ENCODE measurements at regions not wholly inside any gene's neighbourhood (a gene's known extent, or its start where the extent isn't known, plus 50 kb on each side); places are given as distances from the start of the nearest gene placed in this dataset.

DNA sequence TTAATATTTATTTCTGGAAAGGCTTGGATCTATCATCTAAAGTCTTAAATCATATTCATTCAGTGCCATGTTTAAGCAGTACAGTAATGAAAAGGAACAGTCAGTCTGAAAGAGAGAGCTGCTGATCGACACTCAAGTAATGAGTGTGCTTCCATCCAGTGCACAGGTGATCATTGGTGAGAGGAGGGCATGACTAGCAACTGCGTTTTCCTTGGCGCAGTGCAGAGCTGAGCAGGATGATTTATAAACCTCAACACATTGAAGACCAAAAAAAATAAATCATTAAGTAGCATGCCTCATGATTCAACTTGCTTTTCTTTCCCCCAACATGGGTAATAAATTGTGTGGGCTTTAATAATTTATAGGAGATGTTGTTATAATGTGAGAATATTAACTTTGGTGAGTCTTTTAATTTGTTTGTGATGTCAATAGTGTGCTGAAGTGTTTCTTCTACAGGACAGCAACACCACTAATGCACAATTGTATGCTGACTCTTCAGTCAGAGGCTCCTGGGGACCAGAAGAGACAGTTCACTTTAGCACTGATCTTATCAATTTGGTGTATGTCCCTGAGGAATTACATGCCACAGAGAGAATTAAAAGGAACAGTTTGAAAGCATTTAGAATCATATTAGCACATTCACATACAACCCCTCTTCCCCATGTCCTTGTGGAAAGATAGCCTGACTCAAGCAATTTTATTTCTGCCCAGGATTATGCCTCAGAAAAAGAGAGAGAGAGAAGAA is 199.7 kb upstream of the ADGRL2 start:
- no peaks in the 10 kb centered on the region for H3K4me1 ChIP-seq
- H3K36me3 ChIP-seq, result no peaks in the 10 kb centered on the region
- TF ChIP-seq, protein P1, sequence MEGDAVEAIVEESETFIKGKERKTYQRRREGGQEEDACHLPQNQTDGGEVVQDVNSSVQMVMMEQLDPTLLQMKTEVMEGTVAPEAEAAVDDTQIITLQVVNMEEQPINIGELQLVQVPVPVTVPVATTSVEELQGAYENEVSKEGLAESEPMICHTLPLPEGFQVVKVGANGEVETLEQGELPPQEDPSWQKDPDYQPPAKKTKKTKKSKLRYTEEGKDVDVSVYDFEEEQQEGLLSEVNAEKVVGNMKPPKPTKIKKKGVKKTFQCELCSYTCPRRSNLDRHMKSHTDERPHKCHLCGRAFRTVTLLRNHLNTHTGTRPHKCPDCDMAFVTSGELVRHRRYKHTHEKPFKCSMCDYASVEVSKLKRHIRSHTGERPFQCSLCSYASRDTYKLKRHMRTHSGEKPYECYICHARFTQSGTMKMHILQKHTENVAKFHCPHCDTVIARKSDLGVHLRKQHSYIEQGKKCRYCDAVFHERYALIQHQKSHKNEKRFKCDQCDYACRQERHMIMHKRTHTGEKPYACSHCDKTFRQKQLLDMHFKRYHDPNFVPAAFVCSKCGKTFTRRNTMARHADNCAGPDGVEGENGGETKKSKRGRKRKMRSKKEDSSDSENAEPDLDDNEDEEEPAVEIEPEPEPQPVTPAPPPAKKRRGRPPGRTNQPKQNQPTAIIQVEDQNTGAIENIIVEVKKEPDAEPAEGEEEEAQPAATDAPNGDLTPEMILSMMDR (IDR thresholded peaks at IDR 0.05; ENCODE audit: borderline replicate concordance), result no peak
- no peak overlapping the region for H3K27ac ChIP-seq (replicated peaks)
- H3K27me3 ChIP-seq (ENCODE audit: low read depth), result no peaks in the 10 kb centered on the region
- DNase-seq, result no peak
- no peak overlapping the region for H3K4me3 ChIP-seq
- intact Hi-C loops (cut with micrococcal nuclease), result no loop called here
- no peaks in the 10 kb centered on the region for H3K9me3 ChIP-seq (replicated peaks)

DNA sequence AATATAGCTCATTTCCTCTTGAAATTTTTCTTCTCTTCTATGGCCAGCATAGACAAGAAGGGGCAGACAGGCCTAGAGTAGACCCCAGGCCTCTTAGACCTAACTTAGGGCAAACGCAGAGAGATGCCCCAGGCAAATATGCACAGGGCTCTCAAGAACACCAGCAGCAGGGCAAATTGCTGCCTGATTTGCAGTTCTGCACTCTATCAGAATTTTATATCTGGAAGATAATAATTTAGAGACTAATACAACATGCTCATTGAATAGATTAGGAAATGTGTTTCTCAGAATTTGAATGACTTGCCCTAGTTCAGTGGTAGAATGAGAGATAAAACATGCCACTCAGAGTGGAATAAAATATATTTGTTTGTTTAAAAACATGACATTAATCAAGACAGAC is 200.4 kb upstream of the ADGRL2 start:
- Histone ChIP-seq H3K4me1 (no peaks in the 10 kb centered on the region), H3K4me3 (no peak overlapping the region), H3K36me3 (no peaks in the 10 kb centered on the region), H3K9me3 (replicated peaks) (no peaks in the 10 kb centered on the region), H3K27me3 (ENCODE audit: low read depth) (no peaks in the 10 kb centered on the region), H3K27ac (replicated peaks) (no peak overlapping the region)
- intact Hi-C loops (cut with micrococcal nuclease), result no loop called here
- no peak for DNase-seq
- TF ChIP-seq, protein P1 (IDR thresholded peaks at IDR 0.05; ENCODE audit: borderline replicate concordance), result no peak

DNA sequence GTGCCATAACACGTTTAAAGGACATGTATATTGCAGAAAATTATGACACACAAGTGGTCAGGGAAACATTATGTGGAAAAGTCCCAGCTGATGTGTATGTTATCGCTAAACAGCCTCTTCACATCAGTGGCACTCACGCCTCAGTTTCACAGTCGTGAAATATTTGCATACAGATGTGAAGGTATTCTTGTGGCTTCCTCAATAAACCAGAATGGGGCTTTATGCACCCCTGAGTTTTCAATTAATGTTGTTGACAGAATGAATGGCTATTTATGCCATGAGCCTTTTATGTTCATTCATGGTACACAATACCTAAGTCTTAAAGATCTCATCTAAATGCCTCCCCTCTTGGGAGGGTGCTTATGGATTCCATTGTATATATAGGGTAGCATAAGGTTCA is 202.1 kb upstream of the ADGRL2 start:
- no peaks in the 10 kb centered on the region for H3K36me3 ChIP-seq
- no peaks in the 10 kb centered on the region for H3K4me1 ChIP-seq
- no peaks in the 10 kb centered on the region for H3K9me3 ChIP-seq (replicated peaks)
- TF ChIP-seq, protein P1 (IDR thresholded peaks at IDR 0.05; ENCODE audit: borderline replicate concordance), result no peak
- DNase-seq, result no peak
- no peak overlapping the region for H3K4me3 ChIP-seq
- no peaks in the 10 kb centered on the region for H3K27me3 ChIP-seq (ENCODE audit: low read depth)
- no peak overlapping the region for H3K27ac ChIP-seq (replicated peaks)
- intact Hi-C loops (cut with micrococcal nuclease), result no loop called here

DNA sequence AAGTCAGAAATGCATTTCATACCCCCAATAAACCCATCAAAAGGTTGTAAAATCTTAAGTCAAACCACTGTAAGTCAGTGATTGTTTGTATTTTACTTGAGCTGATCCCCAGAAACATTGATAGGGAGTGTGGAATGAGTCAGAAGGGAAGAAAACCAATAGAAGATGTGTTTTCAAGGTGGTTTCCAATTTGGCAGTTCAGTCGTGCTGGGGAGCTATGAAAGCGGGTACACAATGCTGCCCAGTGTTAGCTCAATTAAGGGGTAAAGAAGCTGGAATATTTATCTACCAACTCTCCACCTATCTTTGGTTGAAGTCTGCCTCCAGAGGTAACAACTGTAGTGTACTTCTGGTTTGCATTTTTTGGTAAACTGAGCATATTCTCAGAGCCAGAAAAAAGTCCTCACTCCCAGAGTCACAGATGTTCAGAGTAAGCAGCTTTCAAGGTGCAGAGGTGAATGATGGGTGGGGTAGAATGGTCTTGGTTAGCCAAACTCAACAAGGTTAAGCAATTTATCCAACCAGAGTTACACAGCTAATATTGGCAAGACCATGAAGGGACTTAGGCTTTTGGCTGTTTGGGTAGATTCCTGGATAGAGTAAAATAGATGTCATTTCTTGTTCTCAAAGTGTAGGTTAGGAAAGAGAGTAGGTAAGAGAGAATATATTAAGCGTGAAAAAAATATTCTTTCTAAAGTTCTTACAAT is 202.9 kb upstream of the ADGRL2 start:
- no peak overlapping the region for H3K27ac ChIP-seq (replicated peaks)
- H3K36me3 ChIP-seq, result no peaks in the 10 kb centered on the region
- H3K9me3 ChIP-seq (replicated peaks), result no peaks in the 10 kb centered on the region
- TF ChIP-seq, protein P1 (IDR thresholded peaks at IDR 0.05; ENCODE audit: borderline replicate concordance), result no peak
- H3K27me3 ChIP-seq (ENCODE audit: low read depth), result no peaks in the 10 kb centered on the region
- no peak for DNase-seq
- H3K4me3 ChIP-seq, result no peak overlapping the region
- intact Hi-C loops (cut with micrococcal nuclease), result no loop called here
- H3K4me1 ChIP-seq, result no peaks in the 10 kb centered on the region

DNA sequence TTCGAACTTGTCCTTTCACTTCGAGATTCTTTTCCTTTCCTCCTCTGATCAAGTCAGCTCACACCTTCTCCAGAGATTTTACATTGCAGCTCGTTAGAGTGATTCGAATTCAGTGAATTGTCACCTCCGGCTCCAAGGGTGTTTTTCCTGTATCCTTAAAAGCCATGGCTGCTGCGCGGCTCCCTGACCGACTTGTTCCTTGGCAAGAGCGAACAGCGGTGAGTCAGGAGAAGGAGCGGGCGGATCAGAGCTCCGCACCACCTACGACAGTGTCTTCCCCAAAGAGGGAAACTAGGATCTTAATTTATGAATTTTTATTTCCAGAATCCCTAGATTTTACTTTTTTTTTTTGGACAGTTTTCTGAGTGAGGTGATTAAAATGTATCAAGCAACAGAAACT is 204.4 kb upstream of the ADGRL2 start:
- no peak for DNase-seq
- Histone ChIP-seq H3K27ac (replicated peaks) (no peak overlapping the region), H3K4me3 (no peak overlapping the region), H3K27me3 (ENCODE audit: low read depth) (no peaks in the 10 kb centered on the region), H3K36me3 (no peaks in the 10 kb centered on the region), H3K4me1 (no peaks in the 10 kb centered on the region), H3K9me3 (replicated peaks) (no peaks in the 10 kb centered on the region)
- intact Hi-C loops (cut with micrococcal nuclease), result no loop called here
- TF ChIP-seq, protein P1 (IDR thresholded peaks at IDR 0.05; ENCODE audit: borderline replicate concordance), result no peak
